HCT116 (cell line): ENCODE measurements at regions not wholly inside any gene's neighbourhood (a gene's known extent, or its start where the extent isn't known, plus 50 kb on each side); places are given as distances from the start of the nearest gene placed in this dataset.

Source experiments
- ATAC-seq: fragments of 200-7000 bp; cut with Tn5 transposase; 2 replicates; pipeline ENCODE4 v1.9.1; 2020; ENCODE audit warnings: mild to moderate bottlenecking, moderate library complexity
- BruUV-seq: library from RNA; stranded (reverse); fragments of 400-500 nt; replicated peaks from 2 replicates; lab custom pipeline; 2021; lab: Mats Ljungman, UMichigan
- CTCF ChIA-PET: fragments of 300-600 bp; sonication (Branson Sonifier 250); formaldehyde crosslinking; loops from one replicate; lab custom pipeline; 2021; ENCODE audit warnings: antibody characterized with exemption; lab: Charles Lee
- POLR2A ChIA-PET: fragments of 300-600, 350-600 bp; sonication (Branson Sonifier 250); formaldehyde crosslinking; loops from one replicate; lab custom pipeline; 2021; ENCODE audit warnings: antibody characterized with exemption; lab: Charles Lee
- RAD21 ChIA-PET, 2 experiments: fragments of 300-600 bp; sonication (Branson Sonifier 250); formaldehyde crosslinking; loops; one replicate each; lab custom pipeline; 2023; ENCODE audit warnings: low total read pairs in 2 of 2; ENCODE audit not compliant: uncharacterized antibody in 2 of 2, unreplicated experiment in 2 of 2, low non-redundant PET in 1 of 2; lab: Charles Lee
- DNase-seq: peaks from one replicate; pipeline ENCODE4 v3.0.0-alpha.2; 2010; ENCODE audit warnings: low read depth, low spot score
- H2AFZ ChIP-seq: fragments of 200-600 bp; shearing (Covaris generic), sonication (generic); 2 replicates; pipeline ENCODE4 v1.6.1; 2017; ENCODE audit warnings: low read depth, mixed run types, mixed read lengths, antibody characterized with exemption, low read length; ENCODE audit not compliant: poor library complexity, severe bottlenecking
- H3K27ac ChIP-seq: 2 replicates; pipeline ENCODE4 v1.5.1; 2012; ENCODE audit warnings: low read depth, low read length
- H3K27me3 ChIP-seq: fragments of 200-600 bp; sonication (generic); 2 replicates; pipeline ENCODE4 v1.6.1; 2016; ENCODE audit warnings: mixed run types, low read length, mixed read lengths; ENCODE audit not compliant: insufficient read depth
- H3K36me3 ChIP-seq, 2 experiments: fragments of 200-500 bp in 1 of 2; fragments of 200-600 bp in 1 of 2; sonication (Bioruptor generic) in 1 of 2; sonication (generic) in 1 of 2; 2 replicates each; pipeline versions ENCODE4 v1.5.1 to v1.6.1; 2014 to 2016; ENCODE audit warnings: low read length in 2 of 2, inconsistent platforms in 1 of 2, mixed read lengths in 1 of 2, mixed run types in 1 of 2; ENCODE audit not compliant: insufficient read depth in 2 of 2, control insufficient read depth in 1 of 2
- H3K4me1 ChIP-seq, 2 experiments: fragments of 200-600 bp in 1 of 2; sonication (generic) in 1 of 2; 2 replicates each; pipeline versions ENCODE4 v1.5.1 to v1.6.1; 2012 to 2017; ENCODE audit warnings: low read length in 2 of 2, inconsistent platforms in 1 of 2, mild to moderate bottlenecking in 1 of 2, mixed read lengths in 1 of 2, mixed run types in 1 of 2, moderate library complexity in 1 of 2; ENCODE audit not compliant: insufficient read depth in 2 of 2, control insufficient read depth in 1 of 2
- H3K4me2 ChIP-seq: fragments of 200-600 bp; sonication (generic); 2 replicates; pipeline ENCODE4 v1.6.1; 2017; ENCODE audit warnings: mixed run types, low read length, mixed read lengths
- H3K4me3 ChIP-seq, 2 experiments: fragments of 200-600 bp in 1 of 2; sonication (generic) in 1 of 2; replicated peaks in 1 of 2; 2 replicates each; pipeline ENCODE4 v1.5.1; 2011 to 2016; ENCODE audit warnings: low read length in 2 of 2, control low read depth in 1 of 2, low read depth in 1 of 2, mild to moderate bottlenecking in 1 of 2, mixed read lengths in 1 of 2, mixed run types in 1 of 2
- H3K79me2 ChIP-seq: fragments of 200-600 bp; sonication (generic); 2 replicates; pipeline ENCODE4 v1.6.1; 2017; ENCODE audit warnings: mild to moderate bottlenecking, mixed run types, low read length, moderate library complexity, mixed read lengths; ENCODE audit not compliant: insufficient read depth
- H3K9ac ChIP-seq: fragments of 200-600 bp; sonication (generic); 2 replicates; pipeline ENCODE4 v1.6.1; 2016; ENCODE audit warnings: low read length, mixed read lengths
- H3K9me2 ChIP-seq: fragments of 200-600 bp; sonication (generic), shearing (Covaris generic); 2 replicates; pipeline ENCODE4 v1.6.1; 2017; ENCODE audit warnings: mixed run types, mild to moderate bottlenecking, moderate library complexity; ENCODE audit not compliant: insufficient read depth
- H3K9me3 ChIP-seq, 2 experiments: fragments of 200-500 bp in 1 of 2; fragments of 200-600 bp in 1 of 2; sonication (Bioruptor generic) in 1 of 2; sonication (generic) in 1 of 2; 2 replicates each; pipeline ENCODE4 v1.6.1; 2014 to 2017; ENCODE audit warnings: low read length in 2 of 2, mixed read lengths in 2 of 2, inconsistent platforms in 1 of 2, low read depth in 1 of 2, mild to moderate bottlenecking in 1 of 2, mixed run types in 1 of 2, moderate library complexity in 1 of 2; ENCODE audit not compliant: control insufficient read depth in 1 of 2, insufficient read depth in 1 of 2
- H4K20me1 ChIP-seq: fragments of 200-600 bp; sonication (generic), shearing (Covaris generic); 2 replicates; pipeline ENCODE4 v1.6.1; 2017; ENCODE audit warnings: mixed run types, mild to moderate bottlenecking, moderate library complexity; ENCODE audit not compliant: insufficient read depth
- CEBPB ChIP-seq: IDR thresholded peaks from 2 replicates; pipeline ENCODE4 v1.6.1; 2012; ENCODE audit warnings: low read depth
- EGR1 ChIP-seq: IDR thresholded peaks from 2 replicates; pipeline ENCODE4 v1.6.1; 2012; ENCODE audit warnings: low read depth
- ELF1 ChIP-seq: IDR thresholded peaks from 2 replicates; pipeline ENCODE4 v1.6.1; 2012; ENCODE audit warnings: low read depth, borderline replicate concordance
- EZH2 ChIP-seq: fragments of 200-600 bp; sonication (generic); IDR thresholded peaks from 2 replicates; pipeline ENCODE4 v1.6.1; 2017; ENCODE audit warnings: antibody characterized with exemption, mixed run types
- EZH2phosphoT487 ChIP-seq: fragments of 200-600 bp; IDR thresholded peaks from 2 replicates; pipeline ENCODE4 v1.6.1; 2018; ENCODE audit warnings: antibody characterized with exemption, borderline replicate concordance
- FOSL1 ChIP-seq: IDR thresholded peaks from 2 replicates; pipeline ENCODE4 v1.6.1; 2012; ENCODE audit warnings: low read depth
- POLR2A ChIP-seq: IDR thresholded peaks from 2 replicates; pipeline ENCODE4 v1.7.0; 2011; ENCODE audit warnings: borderline replicate concordance; ENCODE audit not compliant: insufficient read depth, insufficient read length; ENCODE audit errors: extremely low read depth
- SIN3A ChIP-seq: IDR thresholded peaks from 2 replicates; pipeline ENCODE4 v1.6.1; 2012; ENCODE audit warnings: low read depth
- SP1 ChIP-seq: IDR thresholded peaks from 2 replicates; pipeline ENCODE4 v1.6.1; 2012; ENCODE audit warnings: low read depth
- SRF ChIP-seq: IDR thresholded peaks from 2 replicates; pipeline ENCODE4 v1.6.1; 2012; ENCODE audit warnings: low read depth
- TCF7L2 ChIP-seq: IDR thresholded peaks from 2 replicates; pipeline ENCODE4 v1.7.0; 2011; ENCODE audit warnings: borderline replicate concordance, inconsistent platforms; ENCODE audit not compliant: insufficient read depth, insufficient read length; ENCODE audit errors: extremely low read depth
- YY1 ChIP-seq: IDR thresholded peaks from 2 replicates; pipeline ENCODE4 v1.6.1; 2011; ENCODE audit warnings: low read length, low read depth, moderate library complexity, mild to moderate bottlenecking; ENCODE audit not compliant: insufficient replicate concordance; ENCODE audit errors: extremely low read depth
- ZFX ChIP-seq: fragments of 450-650 bp; IDR thresholded peaks from 2 replicates; pipeline ENCODE4 v1.6.1; 2017
- ZNF274 ChIP-seq: fragments of 200-500 bp; sonication (Bioruptor generic); IDR thresholded peaks from 2 replicates; pipeline ENCODE4 v1.6.1; 2014; ENCODE audit warnings: mild to moderate bottlenecking, low read depth, low read length, inconsistent platforms
- intact Hi-C: fragments of 100-400 bp; cut with micrococcal nuclease; formaldehyde crosslinking; loops from 2 replicates; pipeline ENCODE4 v1.10.0; 2022
- TF ChIP-seq, protein P1 (sequence below): IDR thresholded peaks from 2 replicates; pipeline ENCODE4 v1.6.1; 2012; ENCODE audit warnings: low read depth
- TF ChIP-seq, protein P2 (sequence below): IDR thresholded peaks from 2 replicates; pipeline ENCODE4 v1.6.1; 2012

- Histone ChIP-seq H3K36me3 (no peaks in the 10 kb centered on the region), H3K4me2 (no peak overlapping the region), H3K9me2 (no peaks in the 10 kb centered on the region), H3K9ac (no peak overlapping the region), H3K9me3 (no peaks in the 10 kb centered on the region)
- POLR2A ChIA-PET, result no interaction called here
- TF ChIP-seq YY1 (no peak), POLR2A (no peak), FOSL1 (no peak), SIN3A (no peak), SP1 (no peak), CEBPB (no peak), TCF7L2 (no peak), ELF1 (no peak), EGR1 (no peak), EZH2 (no peak), SRF (no peak), EZH2phosphoT487 (no peak), ZNF274 (no peak), ZFX (no peak)
- TF ChIP-seq, protein P1, sequence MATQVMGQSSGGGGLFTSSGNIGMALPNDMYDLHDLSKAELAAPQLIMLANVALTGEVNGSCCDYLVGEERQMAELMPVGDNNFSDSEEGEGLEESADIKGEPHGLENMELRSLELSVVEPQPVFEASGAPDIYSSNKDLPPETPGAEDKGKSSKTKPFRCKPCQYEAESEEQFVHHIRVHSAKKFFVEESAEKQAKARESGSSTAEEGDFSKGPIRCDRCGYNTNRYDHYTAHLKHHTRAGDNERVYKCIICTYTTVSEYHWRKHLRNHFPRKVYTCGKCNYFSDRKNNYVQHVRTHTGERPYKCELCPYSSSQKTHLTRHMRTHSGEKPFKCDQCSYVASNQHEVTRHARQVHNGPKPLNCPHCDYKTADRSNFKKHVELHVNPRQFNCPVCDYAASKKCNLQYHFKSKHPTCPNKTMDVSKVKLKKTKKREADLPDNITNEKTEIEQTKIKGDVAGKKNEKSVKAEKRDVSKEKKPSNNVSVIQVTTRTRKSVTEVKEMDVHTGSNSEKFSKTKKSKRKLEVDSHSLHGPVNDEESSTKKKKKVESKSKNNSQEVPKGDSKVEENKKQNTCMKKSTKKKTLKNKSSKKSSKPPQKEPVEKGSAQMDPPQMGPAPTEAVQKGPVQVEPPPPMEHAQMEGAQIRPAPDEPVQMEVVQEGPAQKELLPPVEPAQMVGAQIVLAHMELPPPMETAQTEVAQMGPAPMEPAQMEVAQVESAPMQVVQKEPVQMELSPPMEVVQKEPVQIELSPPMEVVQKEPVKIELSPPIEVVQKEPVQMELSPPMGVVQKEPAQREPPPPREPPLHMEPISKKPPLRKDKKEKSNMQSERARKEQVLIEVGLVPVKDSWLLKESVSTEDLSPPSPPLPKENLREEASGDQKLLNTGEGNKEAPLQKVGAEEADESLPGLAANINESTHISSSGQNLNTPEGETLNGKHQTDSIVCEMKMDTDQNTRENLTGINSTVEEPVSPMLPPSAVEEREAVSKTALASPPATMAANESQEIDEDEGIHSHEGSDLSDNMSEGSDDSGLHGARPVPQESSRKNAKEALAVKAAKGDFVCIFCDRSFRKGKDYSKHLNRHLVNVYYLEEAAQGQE, result no peak
- TF ChIP-seq, protein P2, sequence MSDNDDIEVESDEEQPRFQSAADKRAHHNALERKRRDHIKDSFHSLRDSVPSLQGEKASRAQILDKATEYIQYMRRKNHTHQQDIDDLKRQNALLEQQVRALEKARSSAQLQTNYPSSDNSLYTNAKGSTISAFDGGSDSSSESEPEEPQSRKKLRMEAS, result no peak
- TF ChIP-seq, all 23 proteins: peak for 0
- Histone ChIP-seq H2AFZ (no peak overlapping the region), H3K4me1 (no peaks in the 10 kb centered on the region), H3K4me3 (no peak overlapping the region), H4K20me1 (no peaks in the 10 kb centered on the region), H3K27me3 (no peaks in the 10 kb centered on the region), H3K27ac (no peak overlapping the region), H3K79me2 (no peaks in the 10 kb centered on the region)
- ATAC-seq (no peak), DNase-seq (no peak)
- ChIA-PET CTCF (no interaction called here), RAD21 (no interaction called here)
- BruUV-seq, result no TSS peak
- intact Hi-C loops, result no loop called here
These were observed 117.7 kb upstream of the PNPLA4 start for GRCh38 chrX:8044947-8045346.
